Stimulated activated effector memory CD8-positive, alpha-beta T cell treated with anti-CD3 and anti-CD28 coated beads, Interleukin-12 subunit alpha, Interleukin-12 subunit beta, amount 100 ng/mL, for 72 hours (primary cell): ENCODE measurements at regions not wholly inside any gene's neighbourhood (a gene's known extent, or its start where the extent isn't known, plus 50 kb on each side); places are given as distances from the start of the nearest gene placed in this dataset.

ENCODE experiments used
- ATAC-seq: fragments of 150-1000 bp; cut with Tn5 transposase; 2 replicates; pipeline ENCODE4 v1.10.0; 2021
- DNase-seq, 2 donors: peaks; one replicate each; pipeline ENCODE4 v3.0.0; 2021 to 2022; ENCODE audit warnings: low spot score in 2 of 2
- H3K27ac Mint-ChIP-seq: one replicate; pipeline ENCODE4 v1.8.0; 2022; ENCODE audit warnings: mild to moderate bottlenecking, mixed read lengths
- H3K36me3 Mint-ChIP-seq: one replicate; pipeline ENCODE4 v1.8.0; 2022; ENCODE audit warnings: mild to moderate bottlenecking, mixed read lengths
- H3K4me1 Mint-ChIP-seq: one replicate; pipeline ENCODE4 v1.8.0; 2022; ENCODE audit warnings: mixed read lengths
- H3K4me3 Mint-ChIP-seq: one replicate; pipeline ENCODE4 v1.8.0; 2022; ENCODE audit warnings: mild to moderate bottlenecking, mixed read lengths
- H3K9me3 Mint-ChIP-seq: one replicate; pipeline ENCODE4 v1.8.0; 2022; ENCODE audit warnings: mixed read lengths

DNA sequence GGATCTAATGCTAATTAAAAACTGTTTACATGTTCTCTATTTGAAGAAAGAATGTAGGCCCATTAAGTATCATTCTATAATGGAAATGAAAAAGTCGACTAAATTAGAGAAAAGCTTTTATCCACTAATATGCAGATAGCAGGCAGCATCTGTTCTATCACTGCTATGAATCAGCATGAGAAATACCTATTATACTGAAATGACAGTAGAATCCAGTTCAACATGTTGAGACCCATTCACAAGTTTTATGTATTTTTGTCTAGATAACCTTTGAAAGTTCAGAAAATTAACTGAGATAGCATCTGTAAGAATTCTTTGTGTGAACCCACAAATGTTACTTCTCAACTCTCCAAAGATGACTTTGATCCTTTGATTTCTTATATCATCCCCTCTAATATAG lies 1254.4 kb upstream of the ADGRL3 start:
- no peaks in the 10 kb centered on the region for H3K36me3 Mint-ChIP-seq
- DNase-seq, result no peak

DNA sequence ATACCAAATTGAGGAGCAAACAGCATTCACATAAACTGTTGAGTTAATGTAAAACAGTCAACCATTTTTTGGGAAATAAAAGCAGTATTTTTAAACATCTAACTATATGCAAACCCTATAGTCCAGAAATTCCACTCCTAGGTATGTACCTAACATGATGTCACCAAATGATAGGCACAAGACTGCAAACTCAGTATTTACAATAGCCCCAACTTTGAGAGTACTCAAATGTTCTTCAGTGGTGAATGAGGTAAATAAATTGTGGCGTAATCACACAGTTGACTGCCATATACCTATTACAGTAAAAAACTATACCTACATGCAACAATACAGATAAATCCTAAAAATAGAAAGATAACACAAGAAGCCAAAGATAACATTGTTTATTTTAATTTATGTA lies 1243.8 kb upstream of the ADGRL3 start:
- no peak overlapping the region for H3K27ac Mint-ChIP-seq
- DNase-seq (no peak), ATAC-seq (no peak)
- H3K36me3 Mint-ChIP-seq, result no peaks in the 10 kb centered on the region
- no peak overlapping the region for H3K4me3 Mint-ChIP-seq
- H3K9me3 Mint-ChIP-seq, result peaks cover 17% of the 10 kb centered on the region
- H3K4me1 Mint-ChIP-seq, result no peaks in the 10 kb centered on the region

More for the DNA sequence above, 1254.4 kb upstream of the ADGRL3 start:
- no peak for ATAC-seq
- H3K9me3 Mint-ChIP-seq, result peaks cover 30% of the 10 kb centered on the region
- no peak overlapping the region for H3K27ac Mint-ChIP-seq
- H3K4me1 Mint-ChIP-seq, result no peaks in the 10 kb centered on the region
- no peak overlapping the region for H3K4me3 Mint-ChIP-seq

GRCh38 chr4:59960143-59960542 lies 1240.0 kb upstream of the ADGRL3 start:
- Mint-ChIP-seq H3K4me3 (no peak overlapping the region), H3K36me3 (no peaks in the 10 kb centered on the region), H3K9me3 (peaks cover 18% of the 10 kb centered on the region), H3K27ac (no peak overlapping the region), H3K4me1 (no peaks in the 10 kb centered on the region)
- DNase-seq (no peak), ATAC-seq (no peak)

- Mint-ChIP-seq H3K9me3 (peaks cover 26% of the 10 kb centered on the region), H3K27ac (no peak overlapping the region), H3K36me3 (no peaks in the 10 kb centered on the region), H3K4me1 (no peaks in the 10 kb centered on the region), H3K4me3 (no peak overlapping the region)
- DNase-seq (no peak), ATAC-seq (no peak)
These were observed 1233.4 kb upstream of the ADGRL3 start for GRCh38 chr4:59966758-59967157.

- no peak for ATAC-seq
- H3K9me3 Mint-ChIP-seq, result peaks cover 24% of the 10 kb centered on the region
- no peak for DNase-seq
- no peak overlapping the region for H3K4me3 Mint-ChIP-seq
- H3K27ac Mint-ChIP-seq, result no peak overlapping the region
- no peaks in the 10 kb centered on the region for H3K4me1 Mint-ChIP-seq
- no peaks in the 10 kb centered on the region for H3K36me3 Mint-ChIP-seq
These were observed 1231.3 kb upstream of the ADGRL3 start for GRCh38 chr4:59968796-59969195.

- Mint-ChIP-seq H3K9me3 (peaks cover 24% of the 10 kb centered on the region), H3K4me3 (no peak overlapping the region), H3K4me1 (no peaks in the 10 kb centered on the region), H3K36me3 (no peaks in the 10 kb centered on the region), H3K27ac (no peak overlapping the region)
- no peak for DNase-seq
- no peak for ATAC-seq
These were observed 1230.2 kb upstream of the ADGRL3 start for GRCh38 chr4:59969909-59970308.

- DNase-seq, result no peak
- Mint-ChIP-seq H3K4me3 (no peak overlapping the region), H3K27ac (no peak overlapping the region), H3K4me1 (no peaks in the 10 kb centered on the region), H3K36me3 (no peaks in the 10 kb centered on the region), H3K9me3 (peaks cover 27% of the 10 kb centered on the region)
- ATAC-seq, result no peak
These were observed 1228.2 kb upstream of the ADGRL3 start for GRCh38 chr4:59971952-59972351.

DNA sequence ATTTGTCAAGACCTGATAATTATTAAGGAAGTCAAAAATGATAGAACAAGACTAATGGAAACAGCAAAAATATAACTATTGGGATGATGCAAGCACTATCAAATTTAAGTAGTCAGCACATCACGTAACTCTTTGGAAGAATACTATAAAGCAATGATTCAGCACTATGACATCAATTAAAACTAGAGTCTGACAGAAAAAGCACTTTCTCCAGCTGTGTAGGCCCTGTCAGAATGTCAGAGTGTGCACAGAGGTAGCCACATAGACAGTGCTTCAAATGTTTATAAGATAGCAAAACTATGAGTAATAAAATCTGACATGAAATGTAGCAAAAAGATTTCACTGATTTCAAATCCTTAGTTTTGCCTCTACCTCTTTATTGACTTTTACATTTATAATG lies 1226.6 kb upstream of the ADGRL3 start:
- Mint-ChIP-seq H3K4me3 (no peak overlapping the region), H3K36me3 (no peaks in the 10 kb centered on the region), H3K9me3 (peaks cover 16% of the 10 kb centered on the region), H3K27ac (no peak overlapping the region), H3K4me1 (no peaks in the 10 kb centered on the region)
- no peak for ATAC-seq
- no peak for DNase-seq

DNA sequence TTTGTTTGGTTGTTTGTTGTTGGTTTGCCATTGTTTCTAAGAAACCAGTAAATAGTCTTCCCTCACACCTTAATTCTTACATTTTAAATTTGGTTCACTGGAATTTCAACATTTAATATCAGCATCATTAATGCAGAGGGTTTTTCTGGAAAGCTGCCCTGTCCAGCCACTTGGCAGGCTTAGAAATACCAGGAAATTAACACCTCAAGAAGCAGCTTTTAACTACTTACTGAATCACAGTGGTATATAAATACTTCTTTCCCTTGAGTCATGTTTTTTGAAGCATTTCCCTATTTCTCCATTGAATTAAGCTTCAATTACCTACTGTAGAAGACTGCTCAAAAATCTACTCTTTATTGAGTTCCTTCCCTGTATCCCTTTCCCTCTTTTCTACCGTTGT lies 1221.1 kb upstream of the ADGRL3 start:
- DNase-seq, result no peak
- peaks cover 30% of the 10 kb centered on the region for H3K9me3 Mint-ChIP-seq
- ATAC-seq, result no peak
- no peaks in the 10 kb centered on the region for H3K4me1 Mint-ChIP-seq
- no peaks in the 10 kb centered on the region for H3K36me3 Mint-ChIP-seq
- no peak overlapping the region for H3K4me3 Mint-ChIP-seq
- H3K27ac Mint-ChIP-seq, result no peak overlapping the region

- Mint-ChIP-seq H3K27ac (no peak overlapping the region), H3K4me1 (no peaks in the 10 kb centered on the region)
These were observed 1216.3 kb upstream of the ADGRL3 start for GRCh38 chr4:59983852-59984251.

DNA sequence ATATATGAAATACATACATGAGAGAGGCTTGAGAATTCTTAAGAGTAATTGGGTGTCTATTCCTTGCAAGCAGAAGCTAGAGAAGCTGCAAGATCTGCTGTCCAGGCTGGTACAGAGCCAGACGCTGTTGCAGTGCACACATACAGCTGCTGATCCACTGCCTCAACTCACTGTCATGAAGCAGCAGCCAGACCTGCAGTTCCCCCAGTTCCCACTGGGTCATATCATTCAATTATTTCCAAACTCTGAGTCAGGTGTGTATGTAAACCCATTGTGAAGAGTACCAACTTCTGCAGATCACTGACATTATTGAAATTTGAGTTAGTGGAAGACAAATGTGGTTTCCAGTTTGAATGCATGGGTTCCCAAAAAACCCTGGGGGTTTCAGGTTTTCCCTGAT lies 1212.8 kb upstream of the ADGRL3 start:
- no peak overlapping the region for H3K4me3 Mint-ChIP-seq
- peaks cover 11% of the 10 kb centered on the region for H3K9me3 Mint-ChIP-seq
- DNase-seq (no peak), ATAC-seq (no peak)
- H3K36me3 Mint-ChIP-seq, result no peaks in the 10 kb centered on the region
- H3K27ac Mint-ChIP-seq, result no peak overlapping the region
- no peaks in the 10 kb centered on the region for H3K4me1 Mint-ChIP-seq

More at GRCh38 chr4:59983852-59984251, 1216.3 kb upstream of the ADGRL3 start:
- no peaks in the 10 kb centered on the region for H3K36me3 Mint-ChIP-seq
- peaks cover 31% of the 10 kb centered on the region for H3K9me3 Mint-ChIP-seq
- DNase-seq, result no peak
- H3K4me3 Mint-ChIP-seq, result no peak overlapping the region
- no peak for ATAC-seq

GRCh38 chr4:59994118-59994517 lies 1206.0 kb upstream of the ADGRL3 start:
- Mint-ChIP-seq H3K4me3 (no peak overlapping the region), H3K9me3 (peaks cover 12% of the 10 kb centered on the region)
- DNase-seq, result no peak

GRCh38 chr4:60002603-60003337 lies 1197.4 kb upstream of the ADGRL3 start:
- H3K27ac Mint-ChIP-seq, result no peak overlapping the region
- H3K36me3 Mint-ChIP-seq, result no peaks in the 10 kb centered on the region
- H3K9me3 Mint-ChIP-seq, result peaks cover 16% of the 10 kb centered on the region
- DNase-seq (no peak), ATAC-seq (no peak)
- H3K4me1 Mint-ChIP-seq, result no peaks in the 10 kb centered on the region
- no peak overlapping the region for H3K4me3 Mint-ChIP-seq

More at GRCh38 chr4:59994118-59994517, 1206.0 kb upstream of the ADGRL3 start:
- Mint-ChIP-seq H3K4me1 (no peaks in the 10 kb centered on the region), H3K36me3 (no peaks in the 10 kb centered on the region), H3K27ac (no peak overlapping the region)
- no peak for ATAC-seq

DNA sequence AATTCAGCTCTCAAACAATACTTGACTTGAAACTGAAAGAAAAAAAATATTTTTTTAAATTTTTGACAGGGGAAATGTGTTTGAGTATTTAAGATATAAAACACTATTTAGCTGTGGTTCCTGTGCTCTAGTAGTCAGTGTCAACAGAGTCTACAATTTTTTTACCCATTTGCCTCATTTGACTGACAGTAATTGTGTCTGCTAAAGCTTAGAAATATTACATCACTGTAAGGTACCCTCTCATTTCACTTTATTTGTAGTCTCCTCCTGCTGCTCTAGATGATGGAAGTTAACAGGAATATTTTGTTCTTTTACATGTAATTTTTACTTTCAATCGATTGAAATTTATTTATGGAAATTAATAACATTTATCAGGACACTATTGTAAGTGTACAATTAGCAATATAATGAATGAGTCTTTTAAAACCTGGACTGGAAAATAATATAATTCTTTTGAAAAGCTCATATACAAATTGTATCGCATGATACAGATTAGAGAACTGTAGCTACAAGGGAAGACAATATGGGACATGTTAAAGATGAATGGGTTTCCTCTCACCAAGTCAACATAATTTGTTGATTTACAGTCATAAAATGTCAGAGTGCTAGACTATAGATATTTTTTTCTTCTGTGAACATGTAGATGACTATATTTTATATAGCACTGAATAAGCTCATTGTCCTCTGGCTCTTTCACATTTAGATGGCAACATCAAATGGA lies 1186.5 kb upstream of the ADGRL3 start:
- ATAC-seq, result no peak
- Mint-ChIP-seq H3K4me1 (no peaks in the 10 kb centered on the region), H3K9me3 (no peaks in the 10 kb centered on the region)

GRCh38 chr4:60016971-60017370 lies 1183.2 kb upstream of the ADGRL3 start:
- ATAC-seq (no peak), DNase-seq (no peak)
- peaks cover 11% of the 10 kb centered on the region for H3K9me3 Mint-ChIP-seq
- H3K36me3 Mint-ChIP-seq, result no peaks in the 10 kb centered on the region
- no peak overlapping the region for H3K27ac Mint-ChIP-seq
- no peak overlapping the region for H3K4me3 Mint-ChIP-seq
- H3K4me1 Mint-ChIP-seq, result no peaks in the 10 kb centered on the region

More for the DNA sequence above, 1186.5 kb upstream of the ADGRL3 start:
- DNase-seq, result no peak
- H3K4me3 Mint-ChIP-seq, result no peak overlapping the region
- no peaks in the 10 kb centered on the region for H3K36me3 Mint-ChIP-seq
- H3K27ac Mint-ChIP-seq, result no peak overlapping the region

- Mint-ChIP-seq H3K27ac (no peak overlapping the region), H3K4me1 (no peaks in the 10 kb centered on the region), H3K9me3 (peaks cover 11% of the 10 kb centered on the region), H3K36me3 (no peaks in the 10 kb centered on the region), H3K4me3 (no peak overlapping the region)
- DNase-seq, result no peak
- ATAC-seq, result no peak
These were observed 1180.9 kb upstream of the ADGRL3 start for GRCh38 chr4:60019180-60019579.
